Stimulated activated naive CD8-positive, alpha-beta T cell treated with anti-CD3 and anti-CD28 coated beads, Interleukin-15, Interleukin-2, amounts not matched to agents 100 U/mL and 50 U/mL, for 24 hours (primary cell): ENCODE measurements at regions not wholly inside any gene's neighbourhood (a gene's known extent, or its start where the extent isn't known, plus 50 kb on each side); places are given as distances from the start of the nearest gene placed in this dataset.

Experiments
- ATAC-seq: fragments of 150-1000 bp; cut with Tn5 transposase; one replicate; pipeline ENCODE4 v1.10.0; 2021
- DNase-seq: peaks from one replicate; pipeline ENCODE4 v3.0.0; 2021

GRCh38 chr3:99366663-99367429, 271.5 kb upstream of the COL8A1 start:
- ATAC-seq (no peak), DNase-seq (no peak)

DNA sequence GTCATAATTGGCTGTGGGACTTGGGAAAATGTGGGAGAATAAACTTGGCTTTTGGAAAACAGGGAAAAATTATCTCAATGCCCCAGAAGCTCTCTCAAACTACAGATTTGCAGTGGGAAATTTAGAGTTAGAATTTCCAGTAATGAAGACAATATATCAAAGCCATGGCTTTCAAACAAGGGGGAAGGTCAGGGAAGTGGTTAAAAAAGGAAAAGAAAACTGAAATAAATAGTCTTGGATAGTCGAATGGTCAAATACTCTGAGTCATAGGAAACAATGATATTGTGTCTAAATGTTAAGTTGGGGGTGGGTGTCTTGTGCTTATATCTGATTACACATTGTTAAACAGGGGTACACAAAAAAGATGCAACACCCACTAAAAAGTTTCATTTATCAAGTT, 272.4 kb upstream of the COL8A1 start:
- DNase-seq = no peak
- ATAC-seq = no peak

DNA sequence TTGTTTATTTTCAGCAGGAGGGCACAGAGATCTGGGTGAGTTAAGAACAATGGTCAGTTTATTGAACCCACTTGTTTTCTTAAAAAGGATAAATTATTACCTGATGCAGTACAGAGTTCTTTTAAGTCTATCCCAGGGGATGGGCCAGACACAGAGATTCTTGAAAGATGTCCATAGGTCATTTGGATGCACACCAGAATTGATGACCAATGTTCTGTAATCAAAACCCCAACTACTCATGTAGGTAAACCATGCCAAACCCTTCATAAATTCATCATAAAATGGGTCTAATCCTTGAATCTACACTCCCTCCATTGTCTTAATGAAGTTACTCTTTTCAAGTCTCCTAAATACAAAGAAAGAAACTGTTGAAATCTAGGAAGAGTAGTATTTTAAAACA, 273.0 kb upstream of the COL8A1 start:
- no peak for ATAC-seq
- DNase-seq = no peak

DNA sequence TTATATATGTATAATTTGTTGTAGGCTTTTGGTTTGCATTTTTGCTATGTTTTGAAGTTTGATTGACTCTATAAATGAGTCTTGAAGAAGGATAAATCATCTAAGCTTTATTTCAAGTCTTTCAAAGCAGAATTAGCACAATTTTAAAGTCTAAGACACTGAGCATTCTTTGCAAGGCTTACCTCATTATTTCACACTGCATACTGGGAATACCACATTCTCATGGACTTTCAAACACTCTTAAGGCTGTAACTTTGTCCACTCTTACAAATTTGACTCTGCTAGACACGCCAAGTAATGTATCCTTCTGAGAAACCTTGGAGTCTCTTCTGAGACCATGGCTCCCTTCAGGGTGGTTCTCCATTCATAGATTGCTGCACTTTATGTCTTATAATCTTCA, 281.3 kb upstream of the COL8A1 start:
- ATAC-seq (no peak), DNase-seq (no peak)

DNA sequence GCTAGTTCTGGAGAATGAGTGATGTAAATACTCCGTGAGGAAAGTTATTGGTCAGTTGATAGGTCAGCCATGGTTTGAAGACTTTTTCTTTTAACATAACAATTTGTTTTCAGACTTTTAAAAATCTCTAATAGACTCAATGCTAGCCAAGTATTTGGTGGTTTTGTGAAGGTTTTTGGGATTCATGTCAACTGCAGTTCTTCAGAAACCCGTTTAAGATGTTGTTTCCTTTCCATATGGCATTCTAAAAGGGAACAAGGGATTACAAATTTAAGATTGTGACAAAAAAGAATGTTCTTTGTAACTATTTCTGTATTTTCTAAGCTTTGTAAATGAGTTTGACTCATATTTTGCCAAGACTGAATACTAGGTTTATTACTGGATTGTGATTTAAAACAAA, 281.7 kb upstream of the COL8A1 start:
- DNase-seq = no peak

GRCh38 chr3:99355465-99355864, 282.9 kb upstream of the COL8A1 start:
- DNase-seq (no peak), ATAC-seq (no peak)

More for the DNA sequence above, 281.7 kb upstream of the COL8A1 start:
- no peak for ATAC-seq

DNA sequence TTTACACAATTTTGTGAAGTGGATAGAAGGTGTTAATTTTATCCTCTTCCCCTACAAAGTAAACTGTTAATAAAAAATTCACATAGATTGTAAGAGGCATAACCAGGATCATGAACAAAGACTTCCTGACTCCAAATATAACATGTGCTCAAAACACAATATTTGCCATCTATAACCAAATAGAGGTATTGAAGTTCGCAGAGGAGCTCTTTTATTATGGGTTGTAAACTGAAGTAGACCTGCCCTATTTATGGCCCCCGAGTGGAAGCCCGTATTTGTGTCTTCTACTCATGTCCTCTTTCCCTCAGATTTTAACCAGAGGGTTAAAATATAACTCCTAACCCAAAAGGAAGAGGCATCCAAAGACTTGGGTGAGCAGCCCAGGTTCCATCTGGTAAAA, 285.6 kb upstream of the COL8A1 start:
- no peak for DNase-seq
- no peak for ATAC-seq

GRCh38 chr3:99351122-99351521, 287.3 kb upstream of the COL8A1 start:
- ATAC-seq = no peak
- no peak for DNase-seq

DNA sequence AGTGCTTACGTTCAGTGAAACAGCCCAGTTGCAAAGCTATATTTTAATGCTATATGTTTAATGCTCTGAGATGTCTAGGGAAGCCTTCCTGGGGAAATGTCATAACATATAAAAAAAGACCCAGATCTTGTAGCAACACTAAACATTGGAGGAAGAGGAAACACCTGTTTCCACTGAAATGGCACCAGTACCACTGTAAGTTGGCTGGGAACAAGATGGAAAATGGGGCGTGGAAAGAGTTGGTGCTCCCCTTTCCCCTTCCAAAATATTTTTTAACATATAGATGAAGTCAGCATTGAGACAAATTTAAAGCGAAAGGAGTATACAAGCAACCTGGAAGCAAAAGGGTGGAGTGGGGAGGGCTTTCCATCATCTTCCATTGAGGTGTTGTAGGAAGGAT, 289.9 kb upstream of the COL8A1 start:
- no peak for ATAC-seq
- no peak for DNase-seq

- ATAC-seq (no peak), DNase-seq (no peak)
Measured at GRCh38 chr3:99344216-99344615, 294.2 kb upstream of the COL8A1 start.

DNA sequence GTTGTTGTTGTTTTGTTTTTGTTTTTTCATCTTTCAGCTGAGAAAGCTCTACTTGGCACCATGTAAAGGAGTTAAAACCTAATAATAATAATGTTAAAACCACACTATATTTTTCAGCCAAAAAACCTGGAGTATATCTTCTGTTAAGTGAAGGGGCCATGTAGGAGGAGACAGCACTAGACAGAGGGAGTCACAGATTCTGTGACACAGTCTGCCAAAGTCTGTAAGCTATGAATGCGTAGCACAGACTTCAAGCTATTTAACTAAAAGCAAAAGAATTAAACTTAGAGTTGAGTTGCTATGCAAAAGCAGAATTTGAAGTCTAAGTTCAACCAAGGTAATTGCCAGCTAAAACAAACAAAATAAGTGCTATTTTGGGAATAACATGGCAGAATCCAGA, 296.0 kb upstream of the COL8A1 start:
- ATAC-seq (no peak), DNase-seq (no peak)

GRCh38 chr3:99339222-99339621, 299.2 kb upstream of the COL8A1 start:
- ATAC-seq = no peak
- no peak for DNase-seq

- ATAC-seq = no peak
- DNase-seq = no peak
Measured at GRCh38 chr3:99332718-99333117, 305.7 kb upstream of the COL8A1 start.

- ATAC-seq (no peak), DNase-seq (no peak)
Measured at GRCh38 chr3:99332276-99332675, 306.1 kb upstream of the COL8A1 start.

DNA sequence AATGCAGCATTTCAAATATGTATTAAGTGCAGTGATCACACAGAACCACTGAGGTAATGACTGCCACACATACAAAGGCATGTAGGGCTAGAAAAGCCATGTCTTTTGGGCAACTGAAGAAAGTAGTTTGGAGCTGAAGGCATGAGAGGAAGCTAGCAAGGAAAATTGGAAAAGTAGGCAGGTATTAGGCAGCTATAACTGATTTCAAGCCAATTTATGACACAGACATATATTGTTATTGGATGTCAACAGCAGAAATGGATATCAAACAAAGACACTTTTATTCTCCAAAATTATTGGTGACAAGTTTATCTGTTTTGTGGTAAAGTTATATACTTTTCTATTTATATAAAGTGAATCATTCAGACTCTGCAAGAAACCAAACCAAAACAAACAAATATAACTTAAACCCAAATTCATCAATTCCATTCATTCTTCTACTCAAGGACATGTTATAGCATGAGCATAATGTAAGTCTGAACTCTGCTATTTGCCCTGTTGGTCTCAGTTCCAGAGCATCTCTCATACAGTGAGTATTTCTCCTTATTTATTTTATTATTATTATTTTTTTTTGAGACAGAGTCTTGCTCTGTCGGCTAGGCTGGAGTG, 307.4 kb upstream of the COL8A1 start:
- ATAC-seq (no peak), DNase-seq (no peak)

GRCh38 chr3:99330281-99330680, 308.1 kb upstream of the COL8A1 start:
- DNase-seq (no peak), ATAC-seq (no peak)

DNA sequence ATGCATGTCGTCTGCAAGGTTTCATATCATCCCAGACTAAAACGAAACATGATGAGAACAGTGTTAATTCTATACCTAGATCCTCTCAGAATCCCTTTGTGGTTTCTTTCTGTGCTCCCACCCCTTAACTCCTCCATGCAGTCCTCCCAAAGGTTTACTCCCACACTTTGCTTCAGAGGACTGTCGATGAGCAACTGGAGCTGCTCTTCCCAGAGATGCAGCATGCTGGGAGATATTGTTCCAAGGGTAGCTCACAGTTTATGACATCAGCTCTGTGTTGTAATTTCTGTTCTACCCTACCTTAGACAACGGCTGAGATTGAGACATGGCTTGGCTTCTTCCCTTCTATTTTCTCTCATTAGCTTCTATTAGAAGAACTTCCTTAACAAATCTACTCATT, 313.0 kb upstream of the COL8A1 start:
- ATAC-seq = no peak
- DNase-seq = no peak

DNA sequence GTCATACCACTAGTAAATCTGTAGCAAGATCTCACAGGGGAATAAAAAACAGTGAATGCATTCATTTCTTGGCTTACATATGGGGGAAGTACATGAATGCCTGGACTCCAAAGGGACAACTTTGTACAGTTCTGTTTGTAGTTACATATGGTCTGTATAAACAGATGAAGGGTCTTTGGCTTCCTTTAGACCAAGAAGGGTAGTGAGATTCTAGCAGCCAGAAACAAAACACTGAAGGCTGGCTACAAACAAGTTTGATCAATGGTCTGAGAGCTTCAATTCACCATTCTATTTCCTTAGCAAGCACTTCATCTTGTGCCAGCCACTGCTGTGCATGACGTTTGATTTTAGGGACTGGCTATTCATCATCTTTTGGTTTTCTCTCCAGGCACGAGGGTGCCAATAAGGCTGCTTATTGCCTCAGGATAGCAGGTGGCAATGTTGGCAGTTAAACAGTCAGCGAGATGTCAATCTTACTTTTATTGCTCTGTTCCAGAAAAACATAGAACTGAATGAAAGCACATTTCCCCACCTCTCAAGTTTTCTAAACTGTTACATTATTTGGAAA, 313.7 kb upstream of the COL8A1 start:
- no peak for ATAC-seq

DNA sequence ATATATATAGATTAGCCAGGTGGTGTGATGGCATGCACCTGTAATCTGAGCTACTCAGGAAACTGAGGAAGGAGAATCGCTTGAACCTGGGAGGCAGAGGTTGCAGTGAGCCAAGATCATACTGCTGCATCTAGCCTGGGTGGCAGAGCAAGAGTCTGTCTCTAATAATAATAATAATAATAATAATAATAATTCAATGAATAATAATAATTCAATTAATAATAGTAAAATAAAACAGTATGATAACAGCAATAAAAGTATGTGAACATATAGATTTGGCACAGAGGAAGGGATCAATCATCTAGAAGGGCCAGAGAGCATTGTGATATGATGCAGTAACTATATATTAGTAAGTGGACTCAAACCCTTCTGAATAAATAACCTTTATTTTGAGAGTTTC, 314.5 kb upstream of the COL8A1 start:
- no peak for ATAC-seq
- DNase-seq = no peak

More for the DNA sequence above, 313.7 kb upstream of the COL8A1 start:
- no peak for DNase-seq

- no peak for ATAC-seq
- no peak for DNase-seq
Measured at GRCh38 chr3:99322551-99322950, 315.8 kb upstream of the COL8A1 start.

DNA sequence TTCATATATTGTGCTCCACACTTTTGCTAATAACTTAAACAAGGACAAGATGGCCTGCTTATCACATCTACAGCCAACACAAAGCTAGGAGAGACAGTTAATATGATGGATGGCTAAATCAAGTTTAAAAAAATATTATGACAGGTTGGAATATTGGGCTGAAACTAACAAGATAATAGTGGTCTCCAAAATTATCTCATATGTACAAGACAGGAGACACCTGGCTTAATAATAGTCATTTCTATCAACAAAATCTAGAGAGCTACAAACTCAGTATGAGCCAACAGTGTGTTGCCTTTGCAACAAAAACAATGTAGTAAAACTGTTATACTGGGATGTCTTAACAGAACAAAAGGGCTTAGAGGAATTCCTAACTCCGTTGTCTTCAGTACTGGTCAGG, 317.1 kb upstream of the COL8A1 start:
- DNase-seq = no peak
- ATAC-seq = no peak

- ATAC-seq (no peak), DNase-seq (no peak)
Measured at GRCh38 chr3:99319961-99320360, 318.4 kb upstream of the COL8A1 start.

- DNase-seq = no peak
- ATAC-seq = no peak
Measured at GRCh38 chr3:99319450-99319849, 318.9 kb upstream of the COL8A1 start.

DNA sequence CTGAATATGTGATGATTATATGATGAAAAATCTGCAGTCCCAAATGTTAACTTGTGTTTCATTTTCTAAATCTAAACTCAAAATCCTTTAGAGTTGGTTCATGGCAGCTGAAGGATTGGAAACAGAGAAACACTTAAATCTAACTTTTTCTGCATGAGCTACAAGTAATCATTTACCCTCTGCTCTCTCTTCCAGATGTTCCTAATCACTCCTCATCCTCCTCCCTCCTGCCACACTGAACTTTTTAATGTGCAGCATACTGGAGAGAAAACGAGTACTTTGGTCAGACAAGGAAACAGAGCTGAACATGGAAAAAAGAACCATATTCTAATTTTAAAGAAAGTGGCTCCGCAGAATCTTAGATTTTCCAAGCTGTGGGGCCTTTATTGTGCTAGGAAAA, 321.2 kb upstream of the COL8A1 start:
- ATAC-seq = no peak
- DNase-seq = no peak
